ENCODE measurements at regions not wholly inside any gene's neighbourhood (a gene's known extent, or its start where the extent isn't known, plus 50 kb on each side); places are given as distances from the start of the nearest gene placed in this dataset.

DNA sequence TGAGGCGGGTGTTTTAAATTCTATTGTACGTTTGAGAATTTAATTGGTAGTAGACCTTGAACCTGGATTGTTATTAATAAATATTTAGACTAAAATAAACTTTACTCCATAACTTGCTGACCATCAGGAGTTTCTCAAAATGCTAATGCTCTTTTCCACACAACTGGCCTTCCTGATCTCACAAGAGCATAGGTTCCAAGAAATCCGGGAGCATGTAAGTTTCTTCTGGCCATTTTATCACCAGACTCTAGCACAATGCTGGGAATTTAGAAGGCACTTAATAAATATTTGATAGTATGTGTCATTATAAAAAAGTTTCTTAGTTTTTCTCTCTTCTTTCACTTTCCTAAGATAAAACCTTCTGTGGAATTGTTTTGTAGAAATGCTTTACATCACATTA is 2047.1 kb downstream of the SUCLG1 start:
- TF ChIP-seq, protein P1, sequence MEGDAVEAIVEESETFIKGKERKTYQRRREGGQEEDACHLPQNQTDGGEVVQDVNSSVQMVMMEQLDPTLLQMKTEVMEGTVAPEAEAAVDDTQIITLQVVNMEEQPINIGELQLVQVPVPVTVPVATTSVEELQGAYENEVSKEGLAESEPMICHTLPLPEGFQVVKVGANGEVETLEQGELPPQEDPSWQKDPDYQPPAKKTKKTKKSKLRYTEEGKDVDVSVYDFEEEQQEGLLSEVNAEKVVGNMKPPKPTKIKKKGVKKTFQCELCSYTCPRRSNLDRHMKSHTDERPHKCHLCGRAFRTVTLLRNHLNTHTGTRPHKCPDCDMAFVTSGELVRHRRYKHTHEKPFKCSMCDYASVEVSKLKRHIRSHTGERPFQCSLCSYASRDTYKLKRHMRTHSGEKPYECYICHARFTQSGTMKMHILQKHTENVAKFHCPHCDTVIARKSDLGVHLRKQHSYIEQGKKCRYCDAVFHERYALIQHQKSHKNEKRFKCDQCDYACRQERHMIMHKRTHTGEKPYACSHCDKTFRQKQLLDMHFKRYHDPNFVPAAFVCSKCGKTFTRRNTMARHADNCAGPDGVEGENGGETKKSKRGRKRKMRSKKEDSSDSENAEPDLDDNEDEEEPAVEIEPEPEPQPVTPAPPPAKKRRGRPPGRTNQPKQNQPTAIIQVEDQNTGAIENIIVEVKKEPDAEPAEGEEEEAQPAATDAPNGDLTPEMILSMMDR (conservative IDR thresholded peaks at IDR 0.05 in 1 of 2, IDR thresholded peaks at IDR 0.05 in 1 of 2; ENCODE audit: low read depth in 1 of 2, low read length in 2 of 2): no peak
- TF ChIP-seq EZH2 (IDR thresholded peaks at IDR 0.05; ENCODE audit: low read length, missing control alignments): no peak

Measured in fibroblast of lung (primary cell).